Mucosa of gallbladder (tissue), 1 donor: ENCODE measurements at regions not wholly inside any gene's neighbourhood (a gene's known extent, or its start where the extent isn't known, plus 50 kb on each side); places are given as distances from the start of the nearest gene placed in this dataset.
"Not testable (repeated sequence)": the region's sequence is repeated elsewhere in the genome, so short reads cannot be mapped to it uniquely, and the experiment has no call there.

Experiments
- DNase-seq: peaks from one replicate; pipeline ENCODE4 v3.0.0-alpha.2; 2020; ENCODE audit warnings: low spot score
- donor health status: DM: no; HTN: no; CAD: no.

- DNase-seq = not testable (repeated sequence)
These were observed 102.3 kb downstream of the ZNF267 start for GRCh38 chr16:31975826-31976419.

GRCh38 chr16:31978463-31978862, 104.9 kb downstream of the ZNF267 start:
- not testable (repeated sequence) for DNase-seq

- DNase-seq = not testable (repeated sequence)
These were observed 108.1 kb downstream of the ZNF267 start for GRCh38 chr16:31981739-31982138.

- DNase-seq = not testable (repeated sequence)
These were observed 109.4 kb downstream of the ZNF267 start for GRCh38 chr16:31982986-31983385.

GRCh38 chr16:31983666-31984065, 110.1 kb downstream of the ZNF267 start:
- DNase-seq = not testable (repeated sequence)

GRCh38 chr16:31986895-31987294, 113.3 kb downstream of the ZNF267 start:
- not testable (repeated sequence) for DNase-seq

GRCh38 chr16:31988595-31989581, 115.3 kb downstream of the ZNF267 start:
- DNase-seq = peak; percentile 55

- DNase-seq = not testable (repeated sequence)
These were observed 116.7 kb downstream of the ZNF267 start for GRCh38 chr16:31990261-31990660.

- not testable (repeated sequence) for DNase-seq
These were observed 117.4 kb downstream of the ZNF267 start for GRCh38 chr16:31990980-31991379.

- peak; percentile 29 for DNase-seq
These were observed 122.7 kb downstream of the ZNF267 start for GRCh38 chr16:31996325-31996724.

GRCh38 chr16:32002496-32002895, 128.9 kb downstream of the ZNF267 start:
- not testable (repeated sequence) for DNase-seq

GRCh38 chr16:32003819-32004218, 130.2 kb downstream of the ZNF267 start:
- not testable (repeated sequence) for DNase-seq

- DNase-seq = not testable (repeated sequence)
These were observed 165.3 kb downstream of the ZNF267 start for GRCh38 chr16:32038783-32039496.

- DNase-seq = not testable (repeated sequence)
These were observed 166.3 kb downstream of the ZNF267 start for GRCh38 chr16:32039919-32040318.

GRCh38 chr16:32066016-32066651, 187.0 kb upstream of the TP53TG3D start:
- DNase-seq = not testable (repeated sequence)

- not testable (repeated sequence) for DNase-seq
These were observed 181.5 kb upstream of the TP53TG3D start for GRCh38 chr16:32071586-32071985.

- not testable (repeated sequence) for DNase-seq
These were observed 169.2 kb upstream of the TP53TG3D start for GRCh38 chr16:32083891-32084290.

- DNase-seq = not testable (repeated sequence)
These were observed 168.3 kb upstream of the TP53TG3D start for GRCh38 chr16:32084656-32085401.

- DNase-seq = not testable (repeated sequence)
These were observed 167.5 kb upstream of the TP53TG3D start for GRCh38 chr16:32085438-32086141.

GRCh38 chr16:32115562-32115961, 137.5 kb upstream of the TP53TG3D start:
- DNase-seq = not testable (repeated sequence)
